ENCODE measurements at regions not wholly inside any gene's neighbourhood (a gene's known extent, or its start where the extent isn't known, plus 50 kb on each side); places are given as distances from the start of the nearest gene placed in this dataset.

DNA sequence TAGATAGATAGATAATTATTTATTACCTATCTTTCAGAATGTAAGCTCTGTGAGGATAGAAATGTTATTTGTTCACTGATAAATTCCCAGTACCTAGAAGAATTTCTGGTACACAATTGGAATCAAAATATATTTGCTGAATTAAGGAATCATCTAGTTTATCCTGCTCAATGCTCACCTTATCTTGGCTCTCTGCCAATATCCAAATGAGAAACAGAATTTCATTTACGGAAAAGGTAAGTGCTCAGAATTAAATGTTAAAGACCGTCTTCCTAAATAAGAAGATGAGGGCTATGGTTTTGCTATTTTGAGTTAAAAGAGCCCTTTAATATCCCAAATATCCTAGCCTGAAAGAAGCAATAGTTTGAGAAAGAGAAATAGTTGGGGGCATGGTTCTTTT lies 232.1 kb upstream of the PDE4D start:
- Histone ChIP-seq H3K9ac (ENCODE audit: extremely low read depth, low read length, poor library complexity, severe bottlenecking) (no peak overlapping the region), H3K9me3 (ENCODE audit: control insufficient read depth, low read length) (no peaks in the 10 kb centered on the region), H3K4me3 (ENCODE audit: low read length) (no peak overlapping the region), H3K27ac (ENCODE audit: low read depth, low read length) (no peak overlapping the region), H3K27me3 (ENCODE audit: control insufficient read depth, insufficient read depth, low read length, poor library complexity, severe bottlenecking) (peaks cover 7% of the 10 kb centered on the region), H3K36me3 (ENCODE audit: control insufficient read depth, insufficient read depth, low read length) (no peaks in the 10 kb centered on the region), H3K4me1 (ENCODE audit: control insufficient read depth, insufficient read depth, low read length) (no peaks in the 10 kb centered on the region)
- TF ChIP-seq, protein P1, sequence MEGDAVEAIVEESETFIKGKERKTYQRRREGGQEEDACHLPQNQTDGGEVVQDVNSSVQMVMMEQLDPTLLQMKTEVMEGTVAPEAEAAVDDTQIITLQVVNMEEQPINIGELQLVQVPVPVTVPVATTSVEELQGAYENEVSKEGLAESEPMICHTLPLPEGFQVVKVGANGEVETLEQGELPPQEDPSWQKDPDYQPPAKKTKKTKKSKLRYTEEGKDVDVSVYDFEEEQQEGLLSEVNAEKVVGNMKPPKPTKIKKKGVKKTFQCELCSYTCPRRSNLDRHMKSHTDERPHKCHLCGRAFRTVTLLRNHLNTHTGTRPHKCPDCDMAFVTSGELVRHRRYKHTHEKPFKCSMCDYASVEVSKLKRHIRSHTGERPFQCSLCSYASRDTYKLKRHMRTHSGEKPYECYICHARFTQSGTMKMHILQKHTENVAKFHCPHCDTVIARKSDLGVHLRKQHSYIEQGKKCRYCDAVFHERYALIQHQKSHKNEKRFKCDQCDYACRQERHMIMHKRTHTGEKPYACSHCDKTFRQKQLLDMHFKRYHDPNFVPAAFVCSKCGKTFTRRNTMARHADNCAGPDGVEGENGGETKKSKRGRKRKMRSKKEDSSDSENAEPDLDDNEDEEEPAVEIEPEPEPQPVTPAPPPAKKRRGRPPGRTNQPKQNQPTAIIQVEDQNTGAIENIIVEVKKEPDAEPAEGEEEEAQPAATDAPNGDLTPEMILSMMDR (conservative IDR thresholded peaks at IDR 0.05) = no peak
- Mint-ChIP-seq H3K27me3 (ENCODE audit: insufficient read depth) (no peaks in the 10 kb centered on the region), H3K9me3 (no peaks in the 10 kb centered on the region), H3K4me1 (peaks cover 8% of the 10 kb centered on the region), H3K36me3 (ENCODE audit: low read depth) (no peaks in the 10 kb centered on the region), H3K27ac (no peak overlapping the region), H3K4me3 (no peak overlapping the region)
- WGBS, 2 experiments (ENCODE audit: insufficient coverage in 1 of 2, insufficient read length in 1 of 2) = 93 to 100% methylated on average over 1 of the region's 2 CpGs
- no peak for DNase-seq

DNA sequence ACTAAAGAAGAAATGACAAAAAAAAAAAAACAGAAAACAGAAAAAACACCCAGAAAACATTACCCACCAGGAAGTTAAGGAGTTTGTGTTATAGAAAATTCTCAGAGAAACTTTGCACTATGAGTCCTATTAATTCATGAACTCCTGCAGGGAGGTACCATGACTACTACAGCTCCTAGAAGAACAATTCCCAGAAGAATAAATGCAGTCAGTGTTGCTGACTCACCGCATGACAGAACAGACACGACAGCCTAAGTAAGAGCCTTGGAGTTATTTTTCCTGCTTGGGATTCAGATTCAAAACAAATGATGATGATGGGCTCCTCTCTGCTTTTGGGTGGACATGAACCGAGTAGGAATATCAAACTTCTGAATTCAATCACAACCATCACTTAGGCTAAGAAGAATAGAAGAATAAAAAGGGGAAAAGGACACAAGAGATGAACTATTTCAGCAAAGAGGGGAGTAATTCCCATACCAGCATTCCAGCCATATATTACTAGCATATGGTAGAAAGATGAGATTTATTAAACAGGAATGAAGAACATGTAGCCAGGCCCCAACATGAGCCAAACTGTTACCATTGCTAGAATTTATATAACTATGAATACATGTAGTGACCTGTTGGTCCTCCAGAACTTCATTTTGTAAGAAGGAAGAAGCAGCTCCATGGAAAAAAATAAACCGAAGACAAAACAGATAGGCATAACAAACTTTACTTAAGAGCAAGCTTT lies 209.6 kb upstream of the PDE4D start:
- no peak for DNase-seq
- H3K27ac Mint-ChIP-seq = no peak overlapping the region
- H3K36me3 ChIP-seq (ENCODE audit: control insufficient read depth, insufficient read depth, low read length) = no peaks in the 10 kb centered on the region

DNA sequence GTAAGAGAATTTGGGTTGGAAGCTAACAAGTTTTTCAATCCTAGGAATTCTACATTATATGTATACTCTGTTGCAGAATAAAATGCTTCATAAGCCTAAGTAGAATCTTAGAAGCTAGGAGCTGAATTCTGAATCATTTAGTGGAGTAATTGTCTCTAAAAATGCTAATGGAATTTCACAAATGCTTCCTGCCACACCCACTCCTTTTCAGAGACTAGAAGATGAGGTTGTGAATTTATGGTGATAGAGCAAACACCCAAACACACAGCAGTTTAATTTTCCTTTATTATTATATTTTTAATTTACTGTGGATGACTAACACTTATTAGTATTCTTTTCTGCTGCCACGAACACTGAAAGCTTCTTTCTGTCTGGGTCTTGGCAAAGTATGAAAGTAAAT lies 208.0 kb upstream of the PDE4D start:
- no peaks in the 10 kb centered on the region for H3K27me3 ChIP-seq (ENCODE audit: control insufficient read depth, insufficient read depth, low read length, poor library complexity, severe bottlenecking)
- H3K9me3 ChIP-seq (ENCODE audit: control insufficient read depth, low read length) = peaks cover 10% of the 10 kb centered on the region
- no peak overlapping the region for H3K27ac ChIP-seq (ENCODE audit: low read depth, low read length)
- DNase-seq = no peak
- no CpG with 5 or more reads among the region's 1 CpG for WGBS, 2 experiments (ENCODE audit: insufficient coverage in 1 of 2, insufficient read length in 1 of 2)
- peaks cover 35% of the 10 kb centered on the region for H3K9me3 Mint-ChIP-seq
- H3K4me3 Mint-ChIP-seq = no peak overlapping the region
- H3K36me3 ChIP-seq (ENCODE audit: control insufficient read depth, insufficient read depth, low read length) = no peaks in the 10 kb centered on the region
- peaks cover 2% of the 10 kb centered on the region for H3K4me1 Mint-ChIP-seq
- H3K4me3 ChIP-seq (ENCODE audit: low read length) = no peak overlapping the region
- no peak overlapping the region for H3K27ac Mint-ChIP-seq
- no peaks in the 10 kb centered on the region for H3K36me3 Mint-ChIP-seq (ENCODE audit: low read depth)
- H3K9ac ChIP-seq (ENCODE audit: extremely low read depth, low read length, poor library complexity, severe bottlenecking) = no peak overlapping the region
- no peaks in the 10 kb centered on the region for H3K27me3 Mint-ChIP-seq (ENCODE audit: insufficient read depth)
- TF ChIP-seq, protein P1 (conservative IDR thresholded peaks at IDR 0.05) = no peak
- no peaks in the 10 kb centered on the region for H3K4me1 ChIP-seq (ENCODE audit: control insufficient read depth, insufficient read depth, low read length)

More for the DNA sequence above, 209.6 kb upstream of the PDE4D start:
- H3K36me3 Mint-ChIP-seq (ENCODE audit: low read depth) = no peaks in the 10 kb centered on the region
- Histone ChIP-seq H3K9me3 (ENCODE audit: control insufficient read depth, low read length) (peaks cover 10% of the 10 kb centered on the region), H3K27ac (ENCODE audit: low read depth, low read length) (peak overlapping the region; percentile 88), H3K4me1 (ENCODE audit: control insufficient read depth, insufficient read depth, low read length) (no peaks in the 10 kb centered on the region), H3K27me3 (ENCODE audit: control insufficient read depth, insufficient read depth, low read length, poor library complexity, severe bottlenecking) (no peaks in the 10 kb centered on the region), H3K9ac (ENCODE audit: extremely low read depth, low read length, poor library complexity, severe bottlenecking) (no peak overlapping the region), H3K4me3 (ENCODE audit: low read length) (no peak overlapping the region)
- peaks cover 37% of the 10 kb centered on the region for H3K9me3 Mint-ChIP-seq
- no peaks in the 10 kb centered on the region for H3K4me1 Mint-ChIP-seq
- H3K4me3 Mint-ChIP-seq = no peak overlapping the region
- 47 to 83% methylated on average over 3 to 4 of the region's 4 CpGs for WGBS, 2 experiments (ENCODE audit: insufficient coverage in 1 of 2, insufficient read length in 1 of 2)
- TF ChIP-seq, protein P1 (conservative IDR thresholded peaks at IDR 0.05) = no peak
- H3K27me3 Mint-ChIP-seq (ENCODE audit: insufficient read depth) = no peaks in the 10 kb centered on the region
